GM18505 (cell line): ENCODE measurements at regions not wholly inside any gene's neighbourhood (a gene's known extent, or its start where the extent isn't known, plus 50 kb on each side); places are given as distances from the start of the nearest gene placed in this dataset.

Source experiments
- ATAC-seq: cut with Tn5 transposase; IDR thresholded peaks from one replicate; pipeline ENCODE4 v1.9.1; 2021; ENCODE audit not compliant: unreplicated experiment
- POLR2A ChIP-seq: IDR thresholded peaks from 4 replicates; pipeline ENCODE4 v1.6.1; 2011; ENCODE audit warnings: borderline replicate concordance; ENCODE audit not compliant: insufficient read depth, insufficient read length; ENCODE audit errors: extremely low read depth

GRCh38 chr13:59546178-59546577, 617.5 kb downstream of the DIAPH3 start:
- TF ChIP-seq POLR2A = no peak
- ATAC-seq = no peak

GRCh38 chr13:59547950-59548349, 615.8 kb downstream of the DIAPH3 start:
- ATAC-seq = no peak

GRCh38 chr13:59562924-59563323, 600.8 kb downstream of the DIAPH3 start:
- no peak for TF ChIP-seq POLR2A
- no peak for ATAC-seq

More at GRCh38 chr13:59547950-59548349, 615.8 kb downstream of the DIAPH3 start:
- TF ChIP-seq POLR2A = no peak

GRCh38 chr13:59566561-59566960, 597.2 kb downstream of the DIAPH3 start:
- TF ChIP-seq POLR2A = no peak
- no peak for ATAC-seq

GRCh38 chr13:59568306-59568705, 595.4 kb downstream of the DIAPH3 start:
- ATAC-seq = no peak
- TF ChIP-seq POLR2A = no peak

GRCh38 chr13:59570204-59570603, 593.5 kb downstream of the DIAPH3 start:
- TF ChIP-seq POLR2A = no peak
- ATAC-seq = no peak

- ATAC-seq = no peak
- no peak for TF ChIP-seq POLR2A
Measured at GRCh38 chr13:59584101-59584500, 579.6 kb downstream of the DIAPH3 start.

GRCh38 chr13:59584761-59585670, 578.7 kb downstream of the DIAPH3 start:
- no peak for TF ChIP-seq POLR2A
- ATAC-seq = no peak

- no peak for TF ChIP-seq POLR2A
- no peak for ATAC-seq
Measured at GRCh38 chr13:59587030-59587429, 576.7 kb downstream of the DIAPH3 start.

- TF ChIP-seq POLR2A = no peak
- no peak for ATAC-seq
Measured at GRCh38 chr13:59587971-59588716, 575.6 kb downstream of the DIAPH3 start.

GRCh38 chr13:59588717-59589067, 575.0 kb downstream of the DIAPH3 start:
- ATAC-seq = no peak
- no peak for TF ChIP-seq POLR2A

- ATAC-seq = no peak
- no peak for TF ChIP-seq POLR2A
Measured at GRCh38 chr13:59601993-59602392, 561.7 kb downstream of the DIAPH3 start.

GRCh38 chr13:59603646-59604045, 560.1 kb downstream of the DIAPH3 start:
- TF ChIP-seq POLR2A = no peak
- ATAC-seq = no peak

GRCh38 chr13:59607172-59607571, 556.6 kb downstream of the DIAPH3 start:
- ATAC-seq = no peak
- TF ChIP-seq POLR2A = no peak
